Sciatic nerve (tissue), 2 donors: ENCODE measurements at regions not wholly inside any gene's neighbourhood (a gene's known extent, or its start where the extent isn't known, plus 50 kb on each side); places are given as distances from the start of the nearest gene placed in this dataset.
"Not testable (repeated sequence)": the region's sequence is repeated elsewhere in the genome, so short reads cannot be mapped to it uniquely, and the experiment has no call there.

Source experiments
- ATAC-seq: fragments of 200-7000 bp; cut with Tn5 transposase; one replicate; pipeline ENCODE4 v1.9.1; 2020; ENCODE audit warnings: mild to moderate bottlenecking, moderate library complexity
- DNase-seq: peaks from one replicate; pipeline ENCODE4 v3.0.0-alpha.2; 2020; ENCODE audit warnings: low spot score
- intact Hi-C: fragments of 100-400 bp; cut with DNase I; formaldehyde crosslinking; loops from one replicate; pipeline ENCODE4 v1.14.2; 2022
- donor health status: DM: no; HTN: no; CAD: no.
- donor health status: DM: no; HTN: no; CAD: no.

DNA sequence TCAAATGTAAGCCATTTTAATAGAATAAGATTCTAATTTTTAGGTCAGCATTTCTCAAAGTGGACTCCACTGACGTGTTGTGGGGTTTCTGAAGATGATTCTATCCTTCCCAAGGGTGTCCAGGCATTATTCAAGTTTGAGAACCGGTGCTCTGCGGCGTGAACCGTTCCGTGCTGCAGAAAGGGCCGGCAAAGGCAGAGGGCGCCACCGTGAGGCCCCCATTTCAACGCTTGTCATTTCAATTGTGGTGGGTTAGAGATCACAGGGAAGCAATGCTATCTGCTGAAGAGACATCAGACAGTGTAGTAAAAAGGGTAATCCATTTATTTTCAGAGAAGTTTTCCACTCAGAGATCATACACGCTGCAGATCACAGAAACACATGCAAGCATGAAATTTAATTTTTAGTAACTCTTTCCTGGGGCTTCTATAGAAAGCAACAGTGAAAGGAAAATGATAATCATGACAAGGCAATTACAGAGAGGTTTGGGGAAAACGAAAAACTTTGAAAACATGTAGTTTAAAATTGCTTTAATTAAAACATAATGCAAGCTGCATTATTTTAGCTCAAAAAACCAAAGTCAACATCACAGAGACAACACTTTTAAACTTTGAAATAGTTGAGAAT, 201.7 kb downstream of the EXOC5 start:
- DNase-seq (no peak), ATAC-seq (peak; percentile 39)
- intact Hi-C loops = no loop called here

DNA sequence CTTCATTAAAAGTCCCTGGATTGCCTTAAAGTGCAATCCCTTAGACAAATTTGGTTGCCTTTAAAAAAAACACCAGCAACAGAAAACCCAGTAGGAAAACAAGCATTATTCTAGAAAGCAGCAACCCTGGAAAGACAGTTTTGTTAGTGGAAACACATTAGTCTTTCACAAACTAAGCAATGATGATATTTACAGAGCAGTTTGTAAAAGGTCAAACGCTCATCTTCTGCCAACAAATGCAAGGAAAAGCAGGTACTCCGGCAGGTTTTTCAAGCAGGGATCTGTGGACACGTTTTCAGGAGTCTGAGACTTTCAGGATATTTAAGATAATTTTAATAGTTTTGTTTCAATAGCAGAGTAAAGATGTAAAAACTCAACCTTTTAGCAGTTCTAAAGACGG, 202.2 kb downstream of the EXOC5 start:
- intact Hi-C loops = no loop called here
- DNase-seq (no peak), ATAC-seq (no peak)

DNA sequence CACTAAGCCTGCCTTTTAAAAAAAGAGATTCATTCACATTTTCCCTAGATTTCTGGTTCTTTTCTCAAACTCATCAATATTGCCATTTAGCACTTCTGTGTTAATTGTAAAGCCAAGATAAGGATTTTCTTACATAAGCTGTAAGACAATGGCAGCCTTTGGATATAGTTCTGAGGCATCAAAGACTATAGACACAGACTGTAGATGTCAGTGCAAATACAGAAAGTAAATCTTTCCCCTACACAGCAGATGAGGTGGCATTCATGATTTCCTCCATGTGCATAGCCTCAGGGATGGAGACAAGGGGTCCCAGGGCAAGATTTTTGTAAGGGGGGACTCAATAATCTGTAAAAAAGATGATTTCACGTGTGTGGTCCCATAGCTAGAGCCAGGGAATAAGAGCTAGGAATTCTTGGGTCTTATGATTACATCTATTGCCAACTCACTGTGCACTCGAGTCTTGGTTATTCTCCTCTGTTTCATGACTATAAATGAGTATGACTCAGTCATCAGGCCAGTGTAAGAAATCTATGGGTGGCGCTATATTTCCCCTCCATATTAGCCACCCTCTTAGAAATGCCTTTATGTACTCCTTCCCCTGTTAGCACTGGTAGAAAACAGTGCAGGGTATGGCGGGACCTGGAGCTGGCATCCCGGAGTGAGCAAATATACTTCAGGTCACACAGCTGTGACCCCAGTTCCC, 207.5 kb downstream of the EXOC5 start:
- ATAC-seq = no peak
- intact Hi-C loops = no loop called here

DNA sequence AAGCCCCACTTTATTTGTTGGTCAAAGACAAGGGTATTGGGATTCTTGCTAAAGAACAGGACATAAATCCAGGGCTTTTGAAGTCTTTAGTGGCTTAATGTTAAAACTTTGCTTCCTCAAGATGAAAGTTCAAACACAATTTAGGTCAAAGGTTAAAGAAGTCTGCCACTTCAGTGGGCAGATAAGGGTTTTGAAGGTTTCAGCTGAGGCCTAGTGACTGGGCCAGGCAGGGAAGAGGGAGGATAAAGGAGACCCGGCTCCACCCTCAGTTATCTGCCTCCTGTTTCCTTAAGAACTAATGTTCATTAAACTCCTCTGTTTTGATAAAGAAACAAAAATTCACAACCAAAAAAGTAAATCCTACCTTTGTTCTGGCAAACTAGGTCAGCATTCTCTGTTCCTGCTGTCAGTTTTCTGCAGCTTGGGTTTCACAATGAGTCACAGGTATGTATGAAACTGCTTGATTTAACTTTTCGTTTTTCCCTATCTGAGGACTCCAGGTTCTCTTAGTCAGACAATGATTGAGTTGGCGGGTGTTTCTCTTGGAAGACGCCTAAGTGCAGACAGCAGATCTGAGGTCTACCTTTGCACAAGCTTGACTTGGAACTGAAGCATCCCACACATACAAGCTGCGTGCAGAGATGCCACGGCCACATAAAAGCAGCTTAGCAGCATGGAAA, 208.3 kb downstream of the EXOC5 start:
- intact Hi-C loops = no loop called here
- ATAC-seq (no peak), DNase-seq (no peak)

More for the DNA sequence above, 207.5 kb downstream of the EXOC5 start:
- DNase-seq = no peak

DNA sequence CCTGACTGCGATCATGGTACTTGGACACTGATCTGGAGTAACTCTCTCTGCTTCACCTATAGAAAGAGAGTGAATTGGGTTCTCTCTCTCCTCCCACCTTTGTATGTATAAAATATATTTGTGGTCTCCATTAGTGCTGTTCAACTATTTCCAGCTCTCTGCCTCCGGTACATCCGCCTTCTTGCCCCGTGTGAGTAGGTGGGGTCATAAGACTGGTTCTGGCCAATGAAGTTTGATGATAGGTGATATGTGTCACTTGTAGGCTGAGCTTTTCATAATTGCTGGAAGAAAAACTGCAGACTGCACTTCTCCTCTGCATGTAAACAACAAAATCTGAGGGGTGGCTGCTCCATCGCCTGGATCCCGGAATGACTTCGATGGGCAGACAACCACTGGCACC, 210.4 kb downstream of the EXOC5 start:
- ATAC-seq (no peak), DNase-seq (no peak)
- intact Hi-C loops = no loop called here

DNA sequence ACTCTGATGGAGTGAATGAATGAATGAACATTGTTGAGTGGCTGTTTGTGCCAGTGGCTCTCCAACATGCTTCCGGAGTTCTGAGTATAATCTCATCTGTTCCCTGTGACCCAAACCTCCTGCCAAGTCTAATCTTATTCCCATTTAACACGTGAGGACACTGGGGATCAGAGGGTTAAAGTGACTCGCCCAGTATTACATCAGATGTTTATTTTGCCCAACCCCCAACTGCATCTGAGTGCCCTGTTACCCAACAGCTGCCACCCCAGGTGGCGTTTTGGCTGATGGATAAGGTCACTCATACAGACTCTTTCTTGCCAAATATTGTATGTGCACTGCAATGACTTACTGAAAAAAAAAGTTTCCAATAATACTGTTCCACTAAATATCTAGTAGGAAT, 210.9 kb downstream of the EXOC5 start:
- intact Hi-C loops = no loop called here
- DNase-seq (no peak), ATAC-seq (no peak)

DNA sequence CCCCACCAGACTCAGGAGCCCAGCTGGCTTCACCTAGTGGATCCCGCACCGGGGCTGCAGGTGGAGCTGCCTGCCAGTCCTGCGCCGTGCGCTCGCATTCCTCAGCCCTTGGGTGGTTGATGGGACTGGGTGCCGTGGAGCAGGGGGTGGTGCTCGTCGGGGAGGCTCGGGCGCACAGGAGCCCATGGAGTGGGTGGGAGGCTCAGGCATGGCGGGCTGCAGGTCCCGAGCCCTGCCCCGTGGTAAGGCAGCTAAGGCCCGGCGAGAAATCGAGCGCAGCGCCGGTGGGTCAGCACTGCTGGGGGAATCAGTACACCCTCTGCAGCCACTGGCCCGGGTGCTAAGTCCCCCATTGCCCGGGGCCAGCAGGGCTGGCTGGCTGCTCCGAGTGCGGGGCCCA, 212.2 kb downstream of the EXOC5 start:
- intact Hi-C loops = not testable (repeated sequence)

DNA sequence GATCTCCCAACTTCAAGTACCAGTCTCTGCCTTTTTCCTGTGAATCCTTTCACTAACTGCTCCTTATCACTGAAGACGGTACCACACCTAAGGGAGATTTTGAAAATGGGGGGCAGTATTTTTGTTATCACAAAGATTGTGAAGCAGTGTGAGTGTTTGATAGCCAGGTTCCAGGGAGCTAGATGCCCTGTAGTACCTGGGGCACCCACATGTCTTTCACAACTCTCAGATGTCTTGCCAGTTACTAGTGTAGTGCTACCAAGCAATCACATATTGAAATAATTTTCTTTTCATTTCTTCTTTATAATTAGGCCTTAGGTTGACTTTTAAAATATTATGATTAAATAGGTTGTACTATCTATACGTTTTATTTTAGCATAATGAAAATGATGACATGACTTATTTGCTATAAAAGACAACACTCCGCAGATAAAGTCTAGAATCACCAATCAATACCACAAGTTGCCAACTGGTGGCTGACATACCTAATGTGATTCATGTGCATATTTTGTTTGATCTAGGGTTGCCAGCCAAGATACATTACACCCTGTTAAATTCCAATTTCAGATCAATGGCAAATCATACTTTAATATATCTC, 215.9 kb downstream of the EXOC5 start:
- intact Hi-C loops = no loop called here
- no peak for DNase-seq

More for the DNA sequence above, 212.2 kb downstream of the EXOC5 start:
- ATAC-seq, DNase-seq: not testable (repeated sequence)

DNA sequence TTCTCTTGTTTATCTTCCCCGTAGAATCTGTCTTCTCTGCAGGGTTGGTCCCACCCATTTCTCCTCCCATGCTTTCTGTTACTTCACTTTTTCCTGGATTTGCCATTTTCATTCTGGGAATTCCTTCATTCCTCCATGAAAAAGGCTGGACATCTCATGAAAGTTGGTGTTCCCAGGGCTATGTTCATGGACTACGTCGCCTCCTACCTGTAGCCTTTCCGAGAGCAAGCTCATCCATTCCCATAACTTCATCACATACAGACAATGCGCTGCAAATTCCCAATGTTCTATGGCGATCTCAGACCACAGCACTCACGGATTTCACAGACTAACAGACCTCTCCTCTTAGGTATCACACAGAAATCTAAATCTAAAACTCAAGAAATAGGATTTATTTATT, 217.1 kb downstream of the EXOC5 start:
- DNase-seq (no peak), ATAC-seq (no peak)
- intact Hi-C loops = no loop called here

More for the DNA sequence above, 215.9 kb downstream of the EXOC5 start:
- no peak for ATAC-seq

DNA sequence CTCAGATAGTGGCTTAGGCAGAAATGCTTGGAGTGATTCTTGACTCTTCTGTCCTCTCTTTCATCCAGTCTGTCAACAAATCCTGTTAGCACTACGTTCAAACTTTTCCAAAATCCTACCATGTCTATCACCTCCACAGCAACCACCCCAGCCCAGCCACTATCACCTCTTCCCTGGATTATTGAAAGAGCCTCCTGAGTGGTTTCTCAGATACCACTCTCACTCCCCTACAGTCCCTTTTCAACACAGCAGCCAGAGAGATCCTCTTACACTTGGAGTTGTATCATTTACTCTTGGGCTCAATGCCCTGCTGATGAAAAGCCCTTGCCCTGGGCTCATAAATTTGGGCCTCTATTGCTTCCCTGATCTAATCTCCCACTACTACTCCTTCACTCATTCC, 218.9 kb downstream of the EXOC5 start:
- ATAC-seq = no peak

DNA sequence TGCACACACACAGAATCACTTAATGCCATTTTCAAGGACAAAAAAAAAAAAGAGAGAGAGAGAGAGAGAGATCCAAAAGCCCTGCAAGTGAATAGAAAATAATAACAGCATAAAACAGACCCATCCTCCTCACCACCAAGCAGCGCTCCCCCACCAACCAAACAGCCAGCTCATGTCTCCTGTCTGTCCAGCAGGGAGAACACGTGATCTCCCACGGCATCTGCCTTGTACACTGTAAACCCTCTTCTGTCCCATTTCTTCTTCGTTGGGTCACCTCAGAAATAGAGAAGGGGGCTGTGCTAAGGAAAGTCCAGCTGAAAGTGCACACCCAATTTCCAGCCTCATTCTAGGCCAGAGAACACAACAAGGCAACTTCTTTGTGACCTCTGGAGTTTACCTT, 222.5 kb downstream of the EXOC5 start:
- DNase-seq = no peak
- intact Hi-C loops = no loop called here
- no peak for ATAC-seq

More for the DNA sequence above, 218.9 kb downstream of the EXOC5 start:
- intact Hi-C loops = no loop called here
- no peak for DNase-seq

DNA sequence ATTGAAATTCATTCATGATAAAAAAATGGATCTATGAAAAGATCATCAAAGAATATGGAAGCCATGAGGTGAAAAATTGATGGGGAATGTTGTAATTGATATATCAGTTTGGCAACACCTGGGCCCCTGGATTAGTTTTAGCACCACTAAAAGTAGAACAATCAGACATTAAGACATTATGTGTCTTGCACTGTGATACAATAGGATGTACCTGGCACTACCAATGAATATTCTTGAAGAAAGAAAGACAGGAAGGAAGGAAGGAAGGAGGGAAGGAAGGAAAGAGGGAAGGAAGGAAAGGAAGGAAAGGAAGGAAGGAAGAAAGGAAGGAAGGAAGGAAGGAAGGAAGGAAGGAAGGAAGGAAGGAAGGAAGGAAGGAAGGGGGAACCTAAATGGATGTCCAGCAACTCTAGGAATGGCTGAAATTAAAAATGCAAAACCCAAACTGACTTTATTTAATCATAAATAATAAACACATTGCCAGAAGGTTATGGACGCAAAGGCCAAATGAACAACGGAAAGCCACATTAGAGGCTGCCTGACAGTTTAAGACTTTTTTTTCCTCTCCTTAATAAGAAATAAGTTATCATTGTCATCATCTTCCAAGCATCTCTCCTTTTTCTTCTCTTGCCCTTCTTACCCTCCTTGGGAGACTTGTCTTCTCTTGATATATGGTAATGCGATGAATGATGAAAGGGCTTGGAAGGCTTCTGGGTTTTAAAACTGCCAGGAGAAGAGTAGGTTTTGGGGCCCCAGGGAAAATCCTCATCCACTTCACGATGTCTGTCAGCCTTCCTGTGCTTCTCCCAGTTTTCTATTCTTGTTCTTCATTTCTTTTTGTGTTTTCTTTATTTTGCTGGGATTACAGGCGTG, 224.4 kb downstream of the EXOC5 start:
- ATAC-seq, intact Hi-C loops, DNase-seq: not testable (repeated sequence)

DNA sequence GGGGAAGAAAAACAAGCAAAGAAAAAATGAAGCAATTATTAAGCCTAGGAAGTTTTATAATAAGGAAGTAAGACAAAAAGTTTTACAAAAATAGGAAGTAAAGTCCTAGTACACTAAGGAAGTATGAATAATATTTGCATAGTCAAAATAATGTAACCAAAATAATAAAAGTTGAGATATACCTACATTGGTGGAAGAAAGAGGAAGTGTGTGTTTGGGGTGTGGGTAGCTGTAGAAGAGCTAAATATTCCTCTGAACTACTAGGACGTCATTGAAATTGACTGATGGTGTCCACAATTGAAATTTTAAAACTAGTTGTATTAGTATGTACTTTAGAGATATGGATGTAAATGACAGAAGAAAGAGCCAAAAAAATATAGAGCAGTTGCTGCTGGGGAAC, 228.4 kb upstream of the OTX2 start:
- no peak for ATAC-seq
- intact Hi-C loops = no loop called here
- DNase-seq = no peak

DNA sequence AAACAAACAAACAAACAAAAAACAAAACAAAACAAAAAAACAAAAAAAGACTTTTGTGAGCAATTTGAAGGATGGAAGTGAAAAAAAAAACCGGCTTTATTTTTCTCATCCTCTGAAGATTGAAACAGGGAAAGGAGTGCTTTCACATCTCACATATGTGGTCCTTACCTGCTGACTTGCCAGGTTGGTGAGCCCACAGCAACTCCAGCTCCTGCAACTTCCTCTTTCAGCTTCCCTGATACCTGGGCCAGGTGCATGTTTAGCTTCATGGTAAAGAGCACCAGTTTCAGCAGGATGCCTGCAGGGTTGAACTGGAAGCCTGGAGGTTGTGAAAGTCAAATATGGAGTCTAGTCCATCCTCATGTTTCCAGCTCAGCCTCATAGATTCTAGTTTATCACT, 221.2 kb upstream of the OTX2 start:
- no peak for ATAC-seq
- intact Hi-C loops = no loop called here
- DNase-seq = no peak

DNA sequence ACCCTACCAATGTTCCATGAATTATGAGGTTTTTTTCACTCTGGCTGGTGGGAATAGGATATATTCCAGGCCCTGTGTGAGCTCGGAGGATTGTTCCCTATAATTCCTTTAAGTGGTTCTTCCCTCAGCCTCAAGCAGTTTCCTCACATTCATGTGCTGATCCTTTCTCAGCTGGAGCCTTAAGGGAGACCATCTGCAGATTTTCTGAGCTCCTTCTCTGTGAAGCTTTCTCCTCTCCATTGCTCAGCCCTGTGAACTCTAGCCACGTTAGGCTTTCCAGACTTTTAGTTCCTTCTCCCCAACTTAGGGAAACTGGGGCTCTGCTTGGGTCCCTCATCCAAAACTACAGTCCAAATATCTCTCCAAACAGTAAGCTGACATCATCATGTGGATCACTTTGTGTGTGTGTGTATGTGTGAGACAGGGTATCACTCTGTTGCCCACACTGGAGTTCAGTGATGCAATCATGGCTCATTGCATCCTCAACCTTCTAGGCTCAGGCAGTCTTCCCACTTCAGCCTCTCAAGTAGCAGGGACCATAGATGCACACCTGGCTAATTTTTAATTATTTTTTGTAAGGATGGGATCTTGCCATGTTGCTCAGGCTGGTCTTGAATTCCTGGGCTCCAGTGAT, 219.5 kb upstream of the OTX2 start:
- ATAC-seq = no peak
- no peak for DNase-seq
- intact Hi-C loops = no loop called here

DNA sequence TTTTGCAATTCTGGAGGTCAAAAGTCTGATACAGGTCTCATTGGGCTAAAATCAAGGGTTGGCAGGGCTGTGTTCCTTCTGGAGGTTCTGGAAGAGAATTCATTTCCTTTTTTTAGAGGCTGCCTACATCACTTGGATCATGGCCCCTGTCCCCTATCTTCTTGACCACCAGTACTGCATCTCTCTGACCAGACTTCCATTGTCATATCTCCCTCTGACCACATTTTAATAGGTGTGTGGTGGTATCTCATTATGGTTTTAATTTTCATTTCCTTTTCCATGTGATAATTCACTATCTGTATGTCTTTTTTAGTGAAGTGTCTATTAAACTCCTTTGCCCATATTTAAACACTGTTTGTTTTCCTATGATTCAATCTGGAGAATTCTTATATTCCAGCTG, 215.2 kb upstream of the OTX2 start:
- ATAC-seq (no peak), DNase-seq (no peak)
- intact Hi-C loops = no loop called here

DNA sequence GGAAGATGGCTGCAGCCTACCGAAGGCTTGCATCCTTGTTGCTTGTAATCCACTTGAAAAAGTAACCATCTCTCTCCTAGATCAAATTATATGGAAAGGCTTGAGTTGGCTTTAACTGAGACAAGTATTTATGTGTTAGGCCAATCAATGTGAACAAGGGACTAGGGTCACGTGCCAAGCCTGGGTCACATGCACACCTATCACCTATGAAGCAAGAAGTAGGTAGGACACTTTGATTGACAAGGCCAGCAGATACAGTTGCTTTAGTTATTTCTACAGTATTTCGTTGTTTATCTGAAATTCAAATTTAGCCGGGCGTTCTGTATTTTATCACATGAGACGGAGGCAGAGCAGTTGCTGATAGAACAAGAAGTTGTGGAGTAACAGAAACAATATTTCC, 212.3 kb upstream of the OTX2 start:
- ATAC-seq (no peak), DNase-seq (no peak)
- intact Hi-C loops = no loop called here

DNA sequence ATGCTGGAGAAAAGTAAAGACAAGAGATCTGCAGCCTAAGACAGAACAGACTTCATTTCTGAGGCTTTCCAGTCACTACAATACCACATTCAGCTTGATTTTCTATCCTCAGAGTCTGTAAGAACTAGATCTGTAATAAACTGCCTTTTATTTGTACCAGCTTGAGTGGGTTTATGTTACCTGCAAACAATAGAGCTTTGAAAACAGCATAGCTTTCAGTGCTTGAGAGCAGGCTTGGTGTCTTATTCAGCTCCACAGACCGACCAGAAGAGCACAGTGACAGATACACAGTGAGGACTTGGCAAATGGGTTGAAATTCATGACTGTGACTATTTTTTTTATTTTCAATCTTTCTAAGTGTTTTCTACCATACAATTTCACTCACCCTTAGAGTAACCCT, 207.8 kb upstream of the OTX2 start:
- DNase-seq (no peak), ATAC-seq (no peak)
- intact Hi-C loops = no loop called here

DNA sequence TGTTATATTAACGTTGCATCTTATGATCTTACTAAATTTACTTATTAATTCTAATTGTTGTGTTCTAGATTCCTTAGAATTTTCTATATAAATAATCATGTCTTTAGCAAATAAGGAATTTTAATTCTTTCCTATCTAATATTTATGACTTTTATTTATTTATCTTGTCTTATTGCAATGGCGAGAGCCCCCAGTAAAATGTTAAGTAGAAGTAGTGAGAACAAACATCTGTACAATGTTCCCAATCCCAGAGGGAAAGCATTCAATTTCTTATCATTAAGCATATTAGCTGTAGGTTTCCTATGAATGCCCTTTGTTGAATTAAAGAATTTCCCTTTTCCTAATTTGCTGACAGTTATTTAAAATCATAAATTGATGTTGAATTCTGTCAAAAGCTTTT, 203.7 kb upstream of the OTX2 start:
- DNase-seq (no peak), ATAC-seq (no peak)
- intact Hi-C loops = no loop called here
